SKM-1 treated with dmso at 0.1 percent for 144 hours (cell line): ENCODE measurements at regions not wholly inside any gene's neighbourhood (a gene's known extent, or its start where the extent isn't known, plus 50 kb on each side); places are given as distances from the start of the nearest gene placed in this dataset.
"Not testable (repeated sequence)": the region's sequence is repeated elsewhere in the genome, so short reads cannot be mapped to it uniquely, and the experiment has no call there.

Experiments
- DNase-seq: peaks from one replicate; lab custom pipeline; 2025; ENCODE audit not compliant: unreplicated experiment; lab: John Stamatoyannopoulos, UW

DNA sequence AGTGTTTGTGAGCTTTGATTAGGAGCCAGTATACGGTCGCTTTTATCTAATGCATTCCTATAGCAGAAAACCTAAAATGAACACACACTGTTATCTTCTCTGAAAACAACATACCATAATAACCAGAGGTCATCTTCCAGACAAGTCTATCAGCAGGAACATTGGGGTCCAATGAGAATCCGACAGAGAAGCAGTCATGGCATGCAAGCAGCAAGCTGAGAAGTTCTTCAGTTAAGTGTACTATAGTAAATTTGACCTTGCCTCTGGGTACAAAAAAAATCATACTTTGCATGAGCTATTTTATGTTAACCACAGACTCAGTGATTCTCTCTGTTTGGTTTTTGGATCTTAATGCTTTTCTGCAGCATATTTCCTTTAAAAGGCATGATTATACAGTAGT is 1505.1 kb downstream of the PCDH9 start:
- DNase-seq: no peak

DNA sequence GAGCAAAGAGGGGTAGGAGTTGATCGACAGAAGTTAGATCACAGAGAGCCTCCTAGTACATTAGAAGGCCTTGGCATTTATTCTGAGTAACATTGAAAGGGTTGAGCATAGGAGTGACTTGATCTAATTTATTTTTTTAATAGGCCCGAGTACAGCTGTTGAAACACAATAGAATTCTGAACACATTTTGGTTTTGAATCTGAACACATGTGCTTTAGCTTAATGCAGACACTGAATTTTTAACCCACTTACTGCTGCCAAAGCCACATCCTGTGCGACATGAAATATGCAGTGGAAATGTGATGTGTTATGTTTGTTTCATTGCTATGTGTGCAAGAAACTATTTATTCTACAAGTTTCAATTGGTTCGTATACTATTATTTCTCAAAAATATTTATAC is 1505.9 kb downstream of the PCDH9 start:
- no peak for DNase-seq

DNA sequence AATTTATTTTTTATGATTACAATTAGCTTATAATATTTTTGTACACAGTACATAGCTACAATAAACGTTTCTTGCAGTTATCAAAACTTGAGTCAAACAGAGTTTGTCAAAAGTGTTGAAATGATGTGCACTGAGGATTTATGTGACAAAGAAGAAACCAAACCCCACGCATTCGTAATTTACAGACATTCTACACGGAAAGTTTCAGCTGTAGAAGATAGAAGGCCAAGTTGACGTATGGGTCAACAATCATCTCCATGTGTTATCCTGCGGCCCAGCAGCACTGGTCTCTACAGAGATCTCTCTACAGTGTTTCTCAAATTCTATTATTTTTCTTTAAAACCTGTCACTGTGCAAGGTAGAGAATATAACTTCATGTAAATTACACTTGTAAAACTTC is 1507.6 kb downstream of the PCDH9 start:
- no peak for DNase-seq

- DNase-seq: no peak
Observed at GRCh38 chr13:65719831-65720230, 1510.3 kb downstream of the PCDH9 start.

DNA sequence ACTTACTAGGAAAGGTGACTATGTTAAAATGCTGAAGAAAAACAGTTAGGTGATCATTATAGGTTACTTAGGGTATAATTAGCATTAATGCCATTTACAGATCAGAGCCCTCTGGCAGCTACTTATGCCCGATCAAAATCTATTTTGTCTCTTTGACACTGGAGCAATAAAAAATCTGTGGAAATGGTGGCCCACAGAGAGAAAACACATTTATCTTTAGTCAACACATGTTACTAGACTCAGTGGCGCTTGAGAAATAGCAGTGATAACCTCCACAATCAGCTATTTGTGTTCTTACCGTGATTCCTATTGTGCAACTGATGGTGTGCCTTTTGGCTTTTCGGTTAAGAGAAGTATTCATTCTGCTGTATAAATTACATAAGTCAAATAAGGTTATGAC is 1519.6 kb downstream of the PCDH9 start:
- no peak for DNase-seq

GRCh38 chr13:65697843-65698242 is 1532.3 kb downstream of the PCDH9 start:
- DNase-seq: no peak

DNA sequence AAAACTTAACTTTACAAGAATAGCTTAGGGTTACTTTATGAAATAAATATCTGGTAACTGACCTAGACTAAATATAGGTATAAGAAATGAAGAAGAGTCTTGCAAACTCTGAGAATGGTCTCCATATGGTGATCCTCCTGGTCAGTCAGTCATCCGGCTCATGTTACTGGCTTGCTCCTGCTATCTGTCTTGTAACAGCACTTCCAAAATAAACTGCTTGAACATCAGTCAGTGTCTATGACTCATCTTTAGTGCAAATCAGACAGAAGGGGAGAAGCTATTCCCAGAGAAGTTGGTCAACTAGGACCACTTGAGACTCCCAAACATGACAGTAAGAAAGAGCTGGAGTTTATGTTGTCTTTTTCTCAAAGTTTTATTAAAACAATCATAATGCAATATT is 1550.9 kb downstream of the PCDH9 start:
- no peak for DNase-seq

- no peak for DNase-seq
Observed at GRCh38 chr13:65677906-65678305, 1552.2 kb downstream of the PCDH9 start.

DNA sequence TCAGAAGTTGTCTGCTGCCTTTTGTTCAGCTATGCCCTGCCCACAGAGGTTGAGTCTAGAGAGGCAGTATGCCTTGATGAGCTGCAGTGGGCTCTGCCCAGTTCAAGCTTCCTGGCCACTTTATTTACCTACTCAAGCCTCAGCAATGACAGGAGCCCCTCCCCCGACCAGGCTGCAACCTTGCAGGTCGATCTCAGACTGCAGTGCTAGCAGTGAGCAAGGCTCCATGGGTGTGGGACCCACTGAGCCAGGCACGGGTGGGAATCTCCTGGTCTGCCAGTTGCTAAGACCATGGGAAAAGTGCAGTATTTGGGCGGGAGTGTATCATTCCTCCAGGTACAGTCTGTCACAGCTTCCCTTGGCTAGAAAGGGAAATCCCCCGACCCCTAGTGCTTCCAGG is 1554.8 kb downstream of the PCDH9 start:
- DNase-seq: not testable (repeated sequence)

- DNase-seq: no peak
Observed at GRCh38 chr13:65670014-65670625, 1560.0 kb downstream of the PCDH9 start.

DNA sequence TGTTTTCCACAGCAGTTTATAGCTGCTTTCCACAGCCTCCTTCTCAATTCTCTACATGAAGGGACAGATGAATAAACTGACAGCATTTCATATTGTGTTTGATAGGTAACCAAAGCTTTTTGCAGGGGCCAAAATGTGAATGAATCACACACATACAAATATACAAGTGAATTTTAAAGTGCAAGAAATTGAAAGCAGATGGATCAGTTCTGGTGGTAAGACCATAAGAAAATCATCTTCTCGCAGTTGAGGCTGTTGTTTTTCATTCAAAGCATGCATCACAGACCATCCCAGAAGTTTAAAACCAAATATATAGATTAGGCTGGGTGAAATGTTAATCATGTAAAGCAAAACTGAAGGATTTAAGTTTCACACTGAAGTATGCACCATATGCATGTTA is 1569.4 kb downstream of the PCDH9 start:
- DNase-seq: no peak

- no peak for DNase-seq
Observed at GRCh38 chr13:65656740-65657329, 1573.3 kb downstream of the PCDH9 start.

- DNase-seq: no peak
Observed at GRCh38 chr13:65653613-65654012, 1576.5 kb downstream of the PCDH9 start.

GRCh38 chr13:65650321-65650720 is 1579.8 kb downstream of the PCDH9 start:
- no peak for DNase-seq

DNA sequence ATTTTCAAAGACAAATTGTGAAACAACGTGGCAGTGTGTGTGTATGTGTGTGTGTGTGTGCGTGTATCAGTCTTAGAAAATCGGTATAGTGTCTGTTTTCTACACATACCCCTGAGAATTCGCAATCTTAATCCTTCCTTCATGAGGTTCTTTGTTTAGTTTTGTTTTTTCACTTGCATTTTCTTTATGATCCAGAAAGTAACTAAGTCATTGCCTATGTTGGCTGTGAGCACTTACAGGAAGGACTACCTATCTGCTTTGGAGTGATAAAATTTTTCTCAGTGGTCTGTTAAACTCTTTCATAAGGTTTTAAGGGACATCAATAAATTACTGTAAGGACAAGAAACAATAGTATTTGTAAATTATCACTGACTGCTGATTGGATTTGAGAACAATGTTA is 1587.1 kb downstream of the PCDH9 start:
- DNase-seq: no peak

DNA sequence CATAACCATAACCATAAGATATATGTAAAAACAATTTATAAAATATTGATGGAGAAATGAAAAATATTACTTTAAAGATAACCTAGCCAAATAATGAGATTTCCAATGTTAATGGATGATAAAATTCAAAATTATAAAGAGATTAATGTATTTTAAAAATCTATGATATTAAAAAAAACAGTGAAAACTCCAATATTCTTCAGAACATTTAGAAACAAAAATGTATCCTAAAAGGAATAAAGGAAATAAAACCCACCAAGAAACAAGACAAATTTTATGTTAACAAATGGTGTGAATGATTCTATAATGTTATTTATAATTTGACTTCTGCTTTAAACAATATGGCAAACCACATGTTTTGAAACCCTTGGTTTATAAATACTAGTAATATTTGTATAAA is 1587.8 kb downstream of the PCDH9 start:
- no peak for DNase-seq

- peak; percentile 16 for DNase-seq
Observed at GRCh38 chr13:65638572-65639168, 1591.5 kb downstream of the PCDH9 start.

- no peak for DNase-seq
Observed at GRCh38 chr13:65633806-65634205, 1596.3 kb downstream of the PCDH9 start.

- DNase-seq: no peak
Observed at GRCh38 chr13:65631078-65631477, 1599.1 kb downstream of the PCDH9 start.

DNA sequence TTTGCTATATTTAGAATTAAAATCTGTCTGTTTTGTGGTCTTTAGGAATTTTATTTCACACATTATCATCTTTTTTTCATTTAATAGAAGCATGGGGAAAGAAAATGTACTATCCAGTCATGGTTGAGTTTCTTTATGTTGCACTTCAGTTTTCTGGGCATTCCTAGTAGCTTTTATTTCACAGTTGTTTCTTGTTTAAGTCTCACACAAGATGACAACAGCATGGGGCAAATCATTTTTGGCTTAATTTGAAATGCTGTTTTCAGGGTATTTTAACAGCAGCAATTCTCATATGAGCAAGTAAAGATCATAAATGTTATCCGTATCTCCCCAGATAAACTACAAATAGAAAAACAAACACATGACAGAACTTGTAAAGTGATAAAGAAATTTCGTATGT is 1600.2 kb downstream of the PCDH9 start:
- no peak for DNase-seq

GRCh38 chr13:65623148-65623547 is 1607.0 kb downstream of the PCDH9 start:
- DNase-seq: no peak

DNA sequence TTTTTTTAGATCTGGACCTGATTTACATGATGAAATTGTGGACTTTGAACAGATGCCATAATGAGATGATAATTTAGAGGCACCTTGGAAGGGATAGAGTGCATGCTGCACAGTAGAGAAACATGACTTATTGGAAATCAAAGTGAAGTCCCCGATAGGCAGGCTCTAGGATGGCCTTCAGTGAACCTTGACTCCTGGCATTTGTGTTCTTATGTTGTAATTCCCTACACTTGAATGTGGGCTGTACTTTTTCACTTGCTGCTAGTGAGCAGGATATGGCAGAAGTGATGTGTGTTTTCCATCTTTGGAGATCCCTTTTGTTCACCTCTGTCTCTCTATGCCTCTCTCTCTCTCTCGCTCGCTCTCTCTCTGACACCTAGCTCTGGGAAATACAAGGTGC is 1614.6 kb downstream of the PCDH9 start:
- DNase-seq: no peak

DNA sequence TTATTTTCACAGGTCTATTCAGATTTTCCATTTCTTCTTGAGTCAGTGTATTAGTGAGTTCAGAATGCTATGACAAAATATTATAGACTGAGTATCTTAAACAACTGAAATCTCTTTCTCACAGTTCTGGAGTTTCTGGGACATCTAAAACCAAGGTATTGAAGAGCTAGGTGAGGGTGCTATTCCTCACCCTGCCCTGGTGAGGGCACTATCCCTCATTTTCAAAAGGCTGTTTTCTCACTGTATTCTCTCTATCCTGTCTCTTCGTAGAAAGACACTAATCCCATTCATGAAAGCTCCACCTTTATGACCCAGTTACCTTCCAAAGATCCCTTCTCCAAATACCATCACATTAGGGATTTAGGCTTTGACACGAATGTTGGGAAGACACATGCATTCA is 1617.1 kb downstream of the PCDH9 start:
- DNase-seq: peak; percentile 11
